ENCODE measurements at regions not wholly inside any gene's neighbourhood (a gene's known extent, or its start where the extent isn't known, plus 50 kb on each side); places are given as distances from the start of the nearest gene placed in this dataset.

GRCh38 chr7:116159711-116160110, 50.6 kb upstream of the TES start:
- TF ChIP-seq CTCF (IDR thresholded peaks at IDR 0.05) (no peak), NPAS2 (CRISPR knock-in tag; IDR thresholded peaks at IDR 0.05; ENCODE audit: borderline replicate concordance) (no peak), POLR2A (IDR thresholded peaks at IDR 0.05; ENCODE audit: low read length) (no peak), JUNB (IDR thresholded peaks at IDR 0.05) (no peak)
- TF ChIP-seq, protein P1, sequence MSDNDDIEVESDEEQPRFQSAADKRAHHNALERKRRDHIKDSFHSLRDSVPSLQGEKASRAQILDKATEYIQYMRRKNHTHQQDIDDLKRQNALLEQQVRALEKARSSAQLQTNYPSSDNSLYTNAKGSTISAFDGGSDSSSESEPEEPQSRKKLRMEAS (IDR thresholded peaks at IDR 0.05) = no peak
